ENCODE measurements at regions not wholly inside any gene's neighbourhood (a gene's known extent, or its start where the extent isn't known, plus 50 kb on each side); places are given as distances from the start of the nearest gene placed in this dataset.

GRCh38 chrX:125003746-125004446 is 315.8 kb upstream of the TEX13C start:
- H2AFZ ChIP-seq (ENCODE audit: low read length) = no peak overlapping the region
- no peak overlapping the region for H2BK15ac ChIP-seq (ENCODE audit: low read depth, low read length)
- H3K79me2 ChIP-seq (ENCODE audit: insufficient read depth, low read length) = no peaks in the 10 kb centered on the region
- Mint-ChIP-seq H3K27ac (no peak overlapping the region), H3K4me1 (peaks cover 37 to 39% of the 10 kb centered on the region in 2 experiments), H3K36me3 (ENCODE audit: insufficient read depth in 1 of 3, low read depth in 3 of 3) (no peaks in the 10 kb centered on the region), H3K27me3 (ENCODE audit: low read depth) (no peaks in the 10 kb centered on the region), H3K9me3 (peaks cover 4 to 13% of the 10 kb centered on the region in 2 experiments; a peak in 3 of 5 replicates), H3K4me3 (no peak overlapping the region)
- H3K14ac ChIP-seq (ENCODE audit: insufficient read depth, low read length) = no peak overlapping the region
- no peaks in the 10 kb centered on the region for H3K9me3 ChIP-seq (ENCODE audit: control insufficient read depth, low read depth, low read length)
- no peaks in the 10 kb centered on the region for H4K20me1 ChIP-seq (ENCODE audit: control insufficient read depth, insufficient read depth, insufficient read length)
- no peak overlapping the region for H2BK120ac ChIP-seq (ENCODE audit: low read depth, low read length, poor library complexity, severe bottlenecking)
- no peaks in the 10 kb centered on the region for H3K23me2 ChIP-seq (ENCODE audit: insufficient read length, low read depth, low read length, poor library complexity, severe bottlenecking)
- H2BK20ac ChIP-seq (ENCODE audit: low read depth, low read length, poor library complexity, severe bottlenecking) = no peak overlapping the region
- TF ChIP-seq CTCF (conservative IDR thresholded peaks at IDR 0.05) = no peak
- H3K4me2 ChIP-seq (ENCODE audit: insufficient read depth, insufficient read length, low read length) = no peak overlapping the region
- no peak overlapping the region for H3K23ac ChIP-seq (ENCODE audit: insufficient read length, low read depth, low read length)
- H3K27me3 ChIP-seq (ENCODE audit: insufficient read depth, low read length) = no peaks in the 10 kb centered on the region
- no CpG with 5 or more reads among the region's 7 CpGs for WGBS (ENCODE audit: extremely low coverage, insufficient read length, low lambda C conversion rate)
- no peak overlapping the region for H3K56ac ChIP-seq (ENCODE audit: insufficient read length, low read depth, low read length)
- peaks cover 2% of the 10 kb centered on the region; the same call in 1 of the 2 replicates for H3K4me1 ChIP-seq (ENCODE audit: insufficient read depth, low read length)
- no peak overlapping the region for H3K27ac ChIP-seq (ENCODE audit: insufficient read length, low read depth, low read length)
- no peak overlapping the region for H2BK12ac ChIP-seq (ENCODE audit: insufficient read length, low read depth, low read length)
- H4K91ac ChIP-seq (ENCODE audit: insufficient read length, low read depth, low read length) = no peak overlapping the region
- no peak overlapping the region for H4K5ac ChIP-seq (ENCODE audit: insufficient read length, low read depth, low read length)
- H3K4ac ChIP-seq (ENCODE audit: low read depth, low read length) = no peak overlapping the region
- no peaks in the 10 kb centered on the region for H3K79me1 ChIP-seq (ENCODE audit: insufficient read depth, low read depth, low read length, poor library complexity, severe bottlenecking)
- no peak overlapping the region for H2AK5ac ChIP-seq (ENCODE audit: insufficient read length, low read length)
- no peak overlapping the region for H4K8ac ChIP-seq (replicated peaks; ENCODE audit: insufficient read length, low read depth, low read length)
- H3K18ac ChIP-seq (ENCODE audit: insufficient read length, low read depth, low read length) = no peak overlapping the region
- no peak overlapping the region for H3T11ph ChIP-seq (ENCODE audit: low read length)
- no peak overlapping the region for H2BK5ac ChIP-seq (ENCODE audit: insufficient read length, low read length)
- no peak overlapping the region for H3K9ac ChIP-seq (ENCODE audit: extremely low read depth, insufficient read length, low read length)
- no peak for DNase-seq
